Thyroid gland (tissue), 4 donors: ENCODE measurements at regions not wholly inside any gene's neighbourhood (a gene's known extent, or its start where the extent isn't known, plus 50 kb on each side); places are given as distances from the start of the nearest gene placed in this dataset.

Experiments
- POLR2A ChIP-seq, 2 donors: fragments of 450-650 bp; IDR thresholded peaks; one replicate each; pipeline ENCODE4 v1.6.1; 2017; ENCODE audit warnings: antibody characterized with exemption in 2 of 2, mild to moderate bottlenecking in 2 of 2, moderate library complexity in 1 of 2
- TF ChIP-seq, protein P1 (sequence below), 6 experiments: fragments of 200-600 bp in 3 of 6; fragments of 450-650 bp in 3 of 6; sonication (generic) in 3 of 6; IDR thresholded peaks; one replicate each; pipeline ENCODE4 v1.5.1; 2016 to 2019; ENCODE audit warnings: antibody characterized with exemption in 6 of 6, mild to moderate bottlenecking in 2 of 6, inconsistent platforms in 1 of 6, moderate library complexity in 1 of 6

- no peak for TF ChIP-seq POLR2A (IDR thresholded peaks at IDR 0.05)
- TF ChIP-seq, protein P1, sequence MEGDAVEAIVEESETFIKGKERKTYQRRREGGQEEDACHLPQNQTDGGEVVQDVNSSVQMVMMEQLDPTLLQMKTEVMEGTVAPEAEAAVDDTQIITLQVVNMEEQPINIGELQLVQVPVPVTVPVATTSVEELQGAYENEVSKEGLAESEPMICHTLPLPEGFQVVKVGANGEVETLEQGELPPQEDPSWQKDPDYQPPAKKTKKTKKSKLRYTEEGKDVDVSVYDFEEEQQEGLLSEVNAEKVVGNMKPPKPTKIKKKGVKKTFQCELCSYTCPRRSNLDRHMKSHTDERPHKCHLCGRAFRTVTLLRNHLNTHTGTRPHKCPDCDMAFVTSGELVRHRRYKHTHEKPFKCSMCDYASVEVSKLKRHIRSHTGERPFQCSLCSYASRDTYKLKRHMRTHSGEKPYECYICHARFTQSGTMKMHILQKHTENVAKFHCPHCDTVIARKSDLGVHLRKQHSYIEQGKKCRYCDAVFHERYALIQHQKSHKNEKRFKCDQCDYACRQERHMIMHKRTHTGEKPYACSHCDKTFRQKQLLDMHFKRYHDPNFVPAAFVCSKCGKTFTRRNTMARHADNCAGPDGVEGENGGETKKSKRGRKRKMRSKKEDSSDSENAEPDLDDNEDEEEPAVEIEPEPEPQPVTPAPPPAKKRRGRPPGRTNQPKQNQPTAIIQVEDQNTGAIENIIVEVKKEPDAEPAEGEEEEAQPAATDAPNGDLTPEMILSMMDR (IDR thresholded peaks at IDR 0.05): no peak
Observed at GRCh38 chr6:169859401-169859977, 108.1 kb downstream of the ERMARD start.
